HL-60/S4 treated with retinoic acid at 250 ng/mL for 4 days and 3 days (cell line): ENCODE measurements at regions not wholly inside any gene's neighbourhood (a gene's known extent, or its start where the extent isn't known, plus 50 kb on each side); places are given as distances from the start of the nearest gene placed in this dataset.

Source experiments
- in situ Hi-C: fragments of 300-500 bp; cut with MboI; formaldehyde crosslinking; loops from 2 replicates; pipeline ENCODE4 v1.7.0; 2022; ENCODE audit warnings: low sequenced_read_pairs

DNA sequence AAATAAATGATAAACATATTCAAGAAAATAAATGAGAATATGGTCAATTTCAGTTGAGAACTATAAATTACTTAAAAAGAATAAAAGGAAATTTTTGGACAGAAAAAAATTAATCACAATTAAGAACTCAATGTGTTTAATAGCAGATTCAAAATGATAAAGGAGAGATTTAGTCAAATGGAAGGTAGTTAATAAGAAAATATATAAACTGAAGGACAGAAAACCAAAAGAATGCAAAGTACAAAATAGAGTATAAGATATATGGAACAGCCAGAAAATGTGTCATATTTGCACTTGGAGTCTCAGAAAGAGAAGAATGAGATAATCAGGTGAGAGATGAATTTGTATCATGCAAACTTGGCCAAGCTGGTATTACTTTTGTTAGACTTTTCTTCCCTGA lies 201.8 kb upstream of the ARID1B start:
- in situ Hi-C loops, result no loop called here

DNA sequence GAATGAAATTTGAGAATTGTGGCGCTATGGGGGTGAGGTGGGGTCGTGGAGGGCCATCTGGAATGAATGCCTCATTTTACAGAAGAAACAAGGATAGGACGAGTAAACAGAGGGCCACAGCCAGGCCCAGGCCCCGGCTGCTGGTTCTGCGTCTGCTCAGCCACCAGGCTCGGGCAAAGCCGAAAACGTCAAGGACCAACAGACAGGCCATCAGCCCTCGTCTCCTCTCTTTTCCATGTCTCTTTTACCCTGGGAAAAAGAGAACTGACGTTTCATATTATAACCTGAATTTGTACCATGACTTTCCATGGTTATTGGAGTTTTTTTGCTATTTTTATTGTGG lies 212.4 kb upstream of the ARID1B start:
- in situ Hi-C loops, result loop anchor here (25.0 kb wide), 1 partner anchor 598 kb away; no protein-coding TSS in a partner anchor

DNA sequence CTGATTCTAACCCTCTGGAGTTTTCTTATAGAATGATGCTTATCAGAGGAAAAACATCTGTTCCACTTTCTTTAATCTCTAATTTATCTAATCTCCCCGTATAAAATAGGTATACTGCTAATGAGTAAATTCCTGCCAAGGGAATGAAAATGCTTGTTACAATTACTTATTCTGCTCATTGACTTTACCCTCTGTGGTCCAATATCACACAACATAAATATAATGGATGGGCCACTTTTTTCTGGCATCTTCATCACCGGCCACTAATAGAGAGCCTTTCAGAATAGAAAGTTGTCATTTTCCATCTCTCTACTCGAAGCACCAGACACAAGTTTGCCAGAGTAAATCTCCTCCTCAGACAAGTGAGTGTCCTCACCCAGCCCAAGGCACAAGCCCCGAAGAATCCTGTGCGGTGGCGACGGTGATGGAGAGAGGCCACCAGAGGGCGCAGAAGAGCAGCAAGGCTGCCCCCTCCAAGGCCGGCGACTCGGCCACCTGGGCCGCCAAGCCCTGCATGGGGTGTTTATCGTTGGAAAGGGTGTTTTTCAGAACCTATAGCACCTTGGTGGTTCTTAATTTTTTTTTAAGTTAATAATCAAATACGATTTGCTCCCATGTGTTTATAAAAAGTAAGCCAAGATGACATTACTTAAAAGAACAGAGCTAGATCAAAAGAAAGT lies 212.9 kb upstream of the ARID1B start:
- in situ Hi-C loops, result loop anchor here (25.0 kb wide), 1 partner anchor 598 kb away; no protein-coding TSS in a partner anchor

DNA sequence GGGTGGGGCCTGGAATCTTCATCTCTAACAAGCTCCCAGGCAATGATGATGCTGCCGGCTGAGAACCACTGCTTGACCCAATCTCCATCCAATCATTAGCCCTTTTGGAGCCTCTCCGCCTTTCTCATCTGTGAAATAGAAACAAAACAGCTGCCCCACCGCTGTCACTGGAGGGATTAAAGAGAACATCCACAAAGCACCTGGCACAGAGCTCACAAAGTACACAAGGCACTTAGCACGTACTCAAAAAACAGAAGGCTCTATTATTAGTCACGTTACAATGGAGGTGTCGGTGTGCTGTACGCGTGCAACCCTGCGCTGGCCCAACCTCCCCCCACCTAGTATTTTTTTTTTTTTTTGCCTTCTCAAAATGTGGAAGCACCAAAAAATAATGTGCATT lies 213.5 kb upstream of the ARID1B start:
- in situ Hi-C loops, result loop anchor here (25.0 kb wide), 1 partner anchor 599 kb away; no protein-coding TSS in a partner anchor

DNA sequence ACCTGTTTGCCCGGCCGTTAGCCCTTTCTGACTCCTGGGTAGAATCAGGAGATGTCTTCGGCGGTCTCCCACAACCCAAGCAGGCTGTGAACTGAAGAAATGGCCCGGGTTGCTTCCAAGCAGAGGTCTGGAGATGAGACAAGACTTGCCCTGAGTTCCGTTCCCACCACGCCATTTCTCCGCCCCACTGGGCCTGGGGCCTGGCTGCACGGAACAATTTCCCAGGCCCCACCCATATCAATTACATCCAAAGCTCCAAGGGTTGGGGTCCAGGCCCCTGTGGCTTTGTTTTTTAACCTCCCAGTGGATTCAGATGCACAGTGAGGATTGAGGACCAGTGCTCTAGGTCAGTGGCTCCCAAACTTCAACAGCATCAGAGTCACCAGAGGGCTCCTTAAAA lies 214.5 kb upstream of the ARID1B start:
- in situ Hi-C loops, result loop anchor here (25.0 kb wide), 1 partner anchor 600 kb away; no protein-coding TSS in a partner anchor

DNA sequence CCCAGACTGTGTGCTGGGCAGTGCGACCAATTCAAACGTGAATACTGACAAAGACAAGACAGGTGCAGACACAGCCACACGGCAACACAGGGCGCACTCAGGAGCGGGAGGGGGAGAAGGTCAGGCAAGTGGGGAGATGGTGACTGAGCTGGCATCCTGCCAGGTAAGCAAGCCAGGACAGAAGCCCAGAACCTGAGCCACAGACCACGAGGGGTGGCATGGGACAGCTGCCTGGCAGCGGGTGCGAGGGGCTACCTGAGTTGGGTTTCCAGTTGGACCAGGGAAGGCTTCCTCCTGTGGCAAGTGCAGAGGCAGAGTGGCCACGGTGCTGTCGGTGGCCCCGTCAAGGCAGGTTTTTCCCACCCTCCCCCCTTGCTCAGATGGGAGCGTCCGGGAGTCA lies 215.2 kb upstream of the ARID1B start:
- in situ Hi-C loops, result loop anchor here (25.0 kb wide), 1 partner anchor 600 kb away; no protein-coding TSS in a partner anchor

DNA sequence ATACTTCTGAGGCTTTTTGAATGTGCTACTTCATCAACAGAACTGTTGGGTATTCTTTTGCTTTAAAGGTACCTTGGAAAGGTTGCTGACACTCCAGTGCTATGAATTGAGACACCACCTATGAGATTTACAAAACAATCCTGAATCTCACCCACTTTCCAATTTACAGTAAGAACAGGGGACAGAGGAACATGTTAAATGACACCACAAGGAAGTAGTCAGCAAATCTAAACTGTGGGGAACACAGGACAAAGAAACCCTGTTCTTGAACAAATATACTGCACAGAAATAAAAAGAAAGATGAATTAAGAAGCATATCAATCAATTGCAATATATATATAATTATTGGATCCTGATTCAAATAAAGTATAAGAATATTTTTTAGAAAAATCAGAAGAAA lies 216.7 kb upstream of the ARID1B start:
- in situ Hi-C loops, result loop anchor here (25.0 kb wide), 1 partner anchor 602 kb away; no protein-coding TSS in a partner anchor

DNA sequence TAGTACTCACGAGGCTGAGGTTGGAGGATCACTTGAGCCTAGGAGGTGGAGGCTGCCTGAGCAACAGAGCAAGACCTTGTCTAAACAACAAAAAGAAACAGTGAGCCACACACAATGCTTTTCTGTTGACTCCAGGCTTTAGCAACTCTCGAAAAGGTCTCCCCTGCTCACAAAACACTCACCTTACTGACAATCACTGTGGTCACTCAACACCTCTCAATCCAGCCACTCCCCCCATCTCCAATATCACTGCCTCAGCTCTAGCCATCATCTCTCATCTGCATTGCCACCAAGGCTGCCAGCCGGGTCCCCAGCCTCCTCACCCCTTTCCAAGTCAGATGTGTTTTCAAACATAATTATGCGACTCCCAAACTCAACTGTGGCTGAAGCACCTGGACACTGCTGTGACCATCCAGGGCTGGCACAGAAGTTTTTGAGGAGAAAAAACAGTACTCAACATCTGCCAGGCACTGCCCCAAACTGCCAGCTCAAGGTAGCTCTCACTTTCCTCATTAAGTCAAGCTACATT lies 218.0 kb upstream of the ARID1B start:
- in situ Hi-C loops, result loop anchor here (25.0 kb wide), 1 partner anchor 603 kb away; no protein-coding TSS in a partner anchor

DNA sequence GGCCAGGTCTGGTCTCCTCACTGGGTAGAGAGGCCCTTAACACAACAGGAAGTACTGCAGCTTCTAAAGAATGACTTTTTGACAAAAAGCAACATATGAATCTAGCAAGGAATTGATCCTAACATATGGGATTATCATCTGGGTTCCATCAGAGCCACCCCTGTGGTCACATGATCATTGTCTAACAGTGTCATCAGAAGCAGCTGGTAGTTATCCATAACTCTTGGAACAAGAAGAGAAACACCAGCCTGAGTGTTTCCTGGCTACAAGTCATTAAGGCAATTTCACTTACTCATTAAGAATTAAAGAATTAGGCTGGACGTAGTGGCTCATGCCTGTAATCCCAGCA lies 219.3 kb upstream of the ARID1B start:
- in situ Hi-C loops, result loop anchor here (25.0 kb wide), 1 partner anchor 604 kb away; no protein-coding TSS in a partner anchor

DNA sequence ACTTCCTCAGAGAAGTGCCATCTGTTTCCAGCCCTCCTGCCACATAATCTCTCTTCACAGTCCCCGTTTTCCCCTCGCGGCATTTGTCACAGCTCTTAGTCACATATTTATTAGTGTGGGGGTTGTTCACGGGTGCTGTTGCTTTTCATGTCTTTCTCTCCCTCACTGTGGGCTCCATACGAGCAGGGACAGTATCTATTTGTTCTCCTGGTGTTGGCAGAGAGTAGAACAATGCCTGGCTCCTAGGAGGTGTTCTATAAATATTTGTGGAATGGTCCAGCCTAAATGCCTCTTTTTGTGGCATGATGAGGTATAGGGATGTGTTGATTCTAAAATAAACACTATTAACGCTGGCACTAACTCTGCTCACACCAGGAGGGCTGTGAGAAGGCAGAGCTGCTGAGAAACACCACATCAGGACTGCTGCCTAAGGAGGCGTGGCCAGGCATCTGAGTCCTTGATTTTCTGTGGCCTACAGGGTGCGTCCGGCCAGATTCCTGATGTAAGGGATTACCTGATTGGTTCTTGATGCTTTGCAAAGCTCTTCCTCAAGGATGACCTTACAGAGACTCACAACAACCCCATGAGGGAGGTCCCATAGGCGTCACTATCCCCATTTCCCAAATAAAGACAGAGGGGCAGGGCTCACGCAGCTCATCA lies 219.8 kb upstream of the ARID1B start:
- in situ Hi-C loops, result loop anchor here (25.0 kb wide), 1 partner anchor 605 kb away; no protein-coding TSS in a partner anchor

DNA sequence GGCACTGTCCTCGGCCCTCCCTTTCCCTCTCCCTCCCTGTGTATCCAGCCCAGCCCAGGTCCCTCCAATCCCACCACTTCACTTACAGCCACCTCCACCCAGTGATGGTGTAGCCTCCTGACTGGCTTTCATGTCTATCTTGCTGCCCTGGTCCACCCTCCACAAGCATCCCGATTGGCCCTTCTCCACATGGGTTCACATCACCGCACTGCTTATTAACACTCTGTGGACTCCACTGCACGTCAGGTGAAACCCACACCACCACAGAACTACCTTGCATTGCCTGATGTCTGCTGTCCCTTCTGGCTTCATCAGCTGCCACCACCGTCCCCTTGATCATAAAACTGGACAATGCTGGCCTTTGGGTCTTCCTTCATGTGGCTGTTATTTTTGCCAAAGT lies 220.4 kb upstream of the ARID1B start:
- in situ Hi-C loops, result loop anchor here (25.0 kb wide), 1 partner anchor 605 kb away; no protein-coding TSS in a partner anchor

DNA sequence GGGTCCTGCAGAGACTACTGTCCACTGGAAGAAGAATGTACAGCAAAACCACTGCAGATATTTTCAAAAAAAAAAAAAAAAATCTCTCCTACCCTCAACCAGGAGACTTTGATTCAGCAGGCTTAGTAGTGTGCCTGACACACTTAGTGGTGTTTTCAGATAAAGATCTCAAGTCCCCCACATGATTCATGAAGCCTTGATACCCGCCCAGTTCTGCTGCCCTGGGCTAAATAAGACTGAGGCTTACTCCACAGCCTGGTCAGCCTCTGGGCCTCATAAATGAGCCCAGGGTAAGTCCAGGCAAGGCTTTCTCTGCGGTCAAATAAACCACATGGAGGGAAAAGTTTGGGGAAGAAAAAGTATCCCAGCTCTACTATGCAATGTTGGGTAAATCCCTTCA lies 222.1 kb upstream of the ARID1B start:
- in situ Hi-C loops, result loop anchor here (25.0 kb wide), 1 partner anchor 607 kb away; no protein-coding TSS in a partner anchor

DNA sequence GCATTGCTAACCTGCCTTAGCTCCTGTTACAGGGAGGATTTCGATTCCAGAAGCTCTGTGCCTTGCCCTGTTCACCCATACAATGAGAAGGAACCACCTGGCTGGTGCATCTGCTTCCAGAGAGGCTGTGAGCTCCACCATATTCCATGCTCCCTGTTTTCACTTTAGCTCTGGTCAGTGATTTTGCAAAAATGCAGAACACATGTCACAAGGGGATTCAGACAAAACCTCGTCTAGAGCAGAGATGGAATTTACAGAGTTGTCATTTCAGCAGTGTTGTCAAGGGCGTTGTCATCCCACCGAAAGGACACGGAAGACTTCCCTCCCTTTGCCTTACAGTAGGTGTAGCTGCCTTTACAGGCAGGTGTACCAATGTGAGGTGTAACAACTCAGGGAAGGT lies 223.0 kb upstream of the ARID1B start:
- in situ Hi-C loops, result loop anchor here (25.0 kb wide), 1 partner anchor 608 kb away; no protein-coding TSS in a partner anchor

DNA sequence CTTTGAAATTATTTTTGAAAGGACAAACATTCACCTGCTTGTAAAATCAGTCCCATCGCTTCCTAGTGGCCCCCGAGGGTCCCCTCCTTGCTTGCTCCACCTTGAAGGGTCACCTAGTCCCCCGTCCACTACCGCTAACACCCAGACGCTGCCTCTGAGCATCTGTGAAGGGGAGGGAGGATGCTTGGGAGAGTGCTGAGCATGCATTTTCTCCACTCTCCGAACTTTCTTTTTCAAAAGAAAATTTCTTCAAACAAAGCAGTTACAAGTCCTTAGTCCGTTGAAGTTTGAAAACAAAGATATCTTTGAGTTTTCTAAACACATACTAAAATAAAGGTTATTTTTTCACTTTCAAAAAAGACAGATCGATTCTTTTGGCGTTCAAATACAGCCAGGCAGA lies 224.3 kb upstream of the ARID1B start:
- in situ Hi-C loops, result loop anchor here (25.0 kb wide), 1 partner anchor 609 kb away; no protein-coding TSS in a partner anchor

DNA sequence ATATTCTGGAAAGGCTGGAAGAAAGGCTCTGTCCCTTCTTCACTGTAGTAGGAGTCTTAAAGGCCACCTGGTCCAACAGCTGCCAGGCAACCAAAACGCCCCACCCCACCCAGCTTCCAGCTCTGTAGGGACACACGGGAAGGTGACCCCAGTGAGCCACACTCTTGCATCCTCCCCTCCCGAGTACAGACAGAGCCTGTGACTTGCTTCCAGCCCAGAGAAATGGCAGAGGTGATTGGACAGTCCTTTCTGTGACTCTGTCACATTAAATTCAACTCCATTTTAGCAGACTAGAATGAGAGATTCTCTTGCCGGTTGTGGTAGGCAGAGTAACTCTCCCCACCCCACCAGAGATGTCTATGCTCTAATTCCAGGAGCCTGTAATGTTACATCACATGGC lies 226.2 kb upstream of the ARID1B start:
- in situ Hi-C loops, result loop anchor here (25.0 kb wide), 1 partner anchor 611 kb away; no protein-coding TSS in a partner anchor

DNA sequence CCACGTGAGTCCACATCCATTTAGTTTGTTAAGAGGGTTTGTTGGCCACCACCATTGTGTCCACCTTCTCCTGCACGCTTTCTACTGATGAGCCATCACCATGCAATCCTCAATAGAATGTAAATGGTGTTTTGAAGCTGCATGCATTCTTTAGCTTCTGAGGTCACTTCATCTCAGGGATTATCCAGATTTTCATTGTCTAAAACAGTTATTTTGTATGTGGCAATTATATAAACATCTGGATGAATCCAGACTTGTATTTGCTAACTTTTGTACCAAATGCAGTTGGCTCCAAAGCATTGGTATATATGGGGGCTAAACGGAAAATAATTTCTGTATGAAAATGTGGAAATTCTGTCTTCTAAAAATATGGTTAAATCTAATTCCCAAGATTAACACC lies 231.2 kb upstream of the ARID1B start:
- in situ Hi-C loops, result no loop called here

DNA sequence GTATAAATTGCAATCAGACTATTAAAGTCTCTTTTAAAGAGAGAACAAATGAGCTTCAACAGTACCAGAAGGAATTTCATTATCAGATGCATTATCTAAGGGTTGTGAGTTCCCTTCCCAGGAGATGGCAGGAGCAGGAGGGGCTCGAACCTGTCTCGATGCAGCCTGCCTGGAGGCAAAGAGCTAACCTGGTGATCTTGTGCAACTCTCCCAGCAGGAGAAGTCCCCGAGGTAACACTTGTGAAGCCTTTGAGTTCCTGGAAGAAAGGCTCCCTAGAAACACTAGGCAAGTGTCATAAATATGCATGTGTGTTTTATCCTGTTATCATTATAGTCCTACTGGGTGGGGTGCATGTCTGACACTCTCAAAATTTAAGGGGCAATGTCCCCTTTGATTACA lies 232.2 kb upstream of the ARID1B start:
- in situ Hi-C loops, result no loop called here

DNA sequence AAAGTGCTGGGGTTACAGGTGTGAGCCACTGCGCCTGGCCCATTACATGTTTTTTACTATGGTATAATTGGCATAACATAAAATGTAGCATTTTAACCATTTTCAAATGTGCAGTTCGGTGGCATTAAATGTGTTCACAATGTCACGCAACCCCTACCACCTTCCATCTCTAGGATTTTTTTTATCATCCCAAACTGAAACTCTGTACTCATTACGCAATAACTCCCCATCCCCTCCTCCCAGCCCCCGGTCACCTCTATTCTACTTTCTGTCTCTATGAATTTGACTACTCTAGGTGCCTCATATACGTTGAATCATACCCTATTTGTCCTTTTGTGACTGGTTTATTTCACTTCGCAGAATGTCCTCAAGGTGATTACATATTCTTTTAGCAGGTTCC lies 233.1 kb upstream of the ARID1B start:
- in situ Hi-C loops, result no loop called here

DNA sequence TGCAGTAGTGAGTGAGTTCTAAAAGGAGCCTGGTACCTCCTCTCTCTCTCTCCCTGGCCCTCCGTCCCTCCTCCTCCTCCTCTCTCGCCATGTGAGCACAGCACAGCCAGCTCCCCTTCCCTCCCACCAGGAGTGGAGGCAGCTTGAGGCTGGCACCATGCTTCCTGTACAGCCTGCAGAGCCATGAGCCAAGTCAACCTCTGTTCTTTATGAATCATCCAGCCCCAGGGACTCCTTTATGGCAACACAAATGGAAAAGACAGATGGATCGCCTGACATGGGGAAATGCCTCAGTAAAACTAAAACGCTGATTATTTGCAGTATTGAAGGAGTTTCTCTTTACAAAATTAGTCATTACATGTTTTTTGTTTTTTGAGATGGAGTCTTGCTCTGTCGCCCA lies 233.7 kb upstream of the ARID1B start:
- in situ Hi-C loops, result no loop called here

DNA sequence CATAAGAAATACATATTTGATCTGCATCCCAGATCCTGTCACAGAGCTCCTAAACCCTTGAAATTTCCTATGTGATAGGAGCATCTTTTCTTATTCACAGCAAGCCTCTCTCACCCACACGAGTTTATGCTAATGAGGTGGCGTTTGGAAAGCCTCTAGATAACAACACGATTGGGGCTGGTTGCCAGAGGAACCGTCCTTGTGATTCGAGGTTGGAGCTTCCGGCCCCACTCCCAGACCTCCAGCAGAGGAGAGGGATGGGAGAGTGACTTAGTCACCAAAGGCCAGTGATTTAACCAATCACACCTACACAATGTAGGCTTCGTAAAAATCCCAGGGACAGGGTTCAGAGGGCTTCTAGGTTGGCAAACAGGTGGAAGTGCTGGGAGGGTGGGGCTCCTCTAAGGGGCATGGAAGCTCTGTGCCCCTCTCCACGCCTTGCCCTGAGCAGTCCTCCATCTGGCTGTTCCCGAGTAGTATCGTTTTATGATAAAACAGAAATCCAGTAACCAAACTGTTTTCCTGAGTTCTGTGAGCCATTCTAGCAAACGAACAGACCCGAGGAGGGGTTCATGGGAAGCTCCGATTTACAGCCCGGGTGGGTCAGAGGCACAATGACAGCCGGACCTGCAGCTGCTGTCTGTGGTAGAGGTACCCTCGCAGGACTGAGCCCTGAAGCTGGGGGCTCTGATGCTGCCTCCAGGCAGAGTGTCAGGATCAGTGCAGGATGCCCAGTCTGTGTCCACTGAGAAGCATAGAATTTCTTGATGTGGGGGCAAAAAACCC lies 238.1 kb upstream of the ARID1B start:
- in situ Hi-C loops, result no loop called here

DNA sequence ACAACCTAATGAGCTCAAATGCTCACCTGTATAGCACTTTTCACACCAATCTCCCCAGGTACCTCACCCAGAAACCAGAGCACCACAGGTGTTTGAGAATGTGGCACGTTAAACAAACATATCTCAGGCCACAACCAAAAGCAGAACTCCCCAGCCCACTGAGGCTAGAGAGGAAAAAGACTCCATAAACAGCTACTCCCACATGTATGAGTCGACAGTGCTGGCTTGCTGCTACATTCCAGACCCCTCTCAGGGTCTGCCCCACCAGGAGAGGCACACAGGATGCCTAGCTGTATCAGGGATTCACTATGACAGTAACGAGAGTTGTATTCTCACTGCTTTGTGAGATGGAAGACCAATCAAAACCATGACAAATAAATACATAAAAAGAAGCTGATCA lies 242.6 kb upstream of the ARID1B start:
- in situ Hi-C loops, result no loop called here
